GM19324 (cell line): ENCODE measurements at regions not wholly inside any gene's neighbourhood (a gene's known extent, or its start where the extent isn't known, plus 50 kb on each side); places are given as distances from the start of the nearest gene placed in this dataset.
"Not testable (repeated sequence)": the region's sequence is repeated elsewhere in the genome, so short reads cannot be mapped to it uniquely, and the experiment has no call there.

Source experiments
- ATAC-seq: cut with Tn5 transposase; IDR thresholded peaks from one replicate; pipeline ENCODE4 v1.9.1; 2021; ENCODE audit warnings: mild to moderate bottlenecking, moderate library complexity; ENCODE audit not compliant: unreplicated experiment, low FRiP score

DNA sequence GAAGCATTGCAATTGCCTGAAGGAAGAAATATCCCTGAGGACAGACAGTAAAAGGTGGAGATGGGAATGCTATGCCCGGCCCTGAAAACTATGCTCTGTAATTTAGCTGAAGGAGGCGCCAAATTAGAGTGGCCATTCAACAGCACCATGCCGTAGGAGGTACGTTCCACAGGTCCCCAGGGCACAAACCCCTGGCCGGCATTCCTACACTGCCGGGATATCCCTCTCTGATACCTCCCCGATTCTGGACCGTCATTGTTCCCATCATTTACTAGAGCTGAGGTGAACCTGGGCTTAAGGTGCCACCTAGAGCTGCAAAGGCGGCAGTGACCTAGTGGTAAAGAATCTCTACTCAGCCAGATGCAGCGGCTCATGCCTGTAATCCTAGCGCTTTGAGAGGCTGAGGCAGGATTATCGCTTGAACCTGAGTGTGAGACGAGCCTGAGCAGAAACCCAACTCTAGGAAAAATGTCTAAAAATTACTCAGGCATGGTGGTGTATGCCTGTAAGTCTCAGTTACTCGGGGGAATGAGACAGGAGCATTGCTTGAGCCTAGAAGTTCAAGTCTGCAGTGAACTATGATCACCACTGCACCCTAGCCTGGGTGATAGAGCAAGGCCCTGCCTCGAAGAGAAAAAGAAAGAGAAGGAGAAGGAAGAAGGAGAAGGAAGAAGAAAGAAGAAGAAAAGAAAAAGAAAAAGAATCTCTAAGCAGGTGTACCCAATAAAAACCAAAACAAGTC, 53.0 kb upstream of the TNKS2 start:
- ATAC-seq: no peak

DNA sequence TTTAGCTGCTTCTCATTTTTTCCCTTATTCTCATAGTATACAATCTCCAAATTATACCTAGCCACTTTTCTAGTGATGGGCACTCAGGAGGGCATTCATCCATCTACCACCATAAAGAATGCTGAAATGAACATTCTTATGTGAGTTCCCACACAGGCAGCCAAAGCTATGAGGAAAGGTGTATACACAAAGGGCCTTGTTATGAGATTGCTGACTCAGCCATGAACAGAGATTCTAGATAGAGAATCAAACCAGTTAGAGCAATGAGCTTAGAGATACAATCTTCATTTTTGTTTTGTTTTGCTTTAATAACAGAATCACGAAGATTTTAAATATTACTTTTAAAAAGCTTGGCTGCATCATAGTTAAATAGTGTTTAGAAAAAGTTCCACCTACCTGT, 54.8 kb upstream of the TNKS2 start:
- ATAC-seq: no peak

DNA sequence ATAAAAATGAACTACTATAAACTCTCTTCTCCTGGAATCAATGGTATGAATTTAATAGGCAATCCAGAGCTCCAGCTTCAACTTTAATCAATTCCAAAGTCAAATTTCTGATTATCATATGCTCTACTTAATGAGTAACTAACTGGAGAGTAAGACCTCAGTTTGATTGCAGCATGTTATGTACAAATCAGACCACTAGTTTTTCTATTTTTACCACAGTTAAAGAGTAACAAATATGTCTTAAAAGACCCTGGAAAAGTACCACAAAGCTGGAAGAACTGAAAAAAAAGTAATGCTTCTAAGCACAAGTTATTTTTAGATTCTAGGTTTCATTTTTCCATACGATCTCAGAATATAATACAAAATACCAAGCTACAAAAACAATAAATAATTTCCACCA, 56.0 kb upstream of the TNKS2 start:
- no peak for ATAC-seq

DNA sequence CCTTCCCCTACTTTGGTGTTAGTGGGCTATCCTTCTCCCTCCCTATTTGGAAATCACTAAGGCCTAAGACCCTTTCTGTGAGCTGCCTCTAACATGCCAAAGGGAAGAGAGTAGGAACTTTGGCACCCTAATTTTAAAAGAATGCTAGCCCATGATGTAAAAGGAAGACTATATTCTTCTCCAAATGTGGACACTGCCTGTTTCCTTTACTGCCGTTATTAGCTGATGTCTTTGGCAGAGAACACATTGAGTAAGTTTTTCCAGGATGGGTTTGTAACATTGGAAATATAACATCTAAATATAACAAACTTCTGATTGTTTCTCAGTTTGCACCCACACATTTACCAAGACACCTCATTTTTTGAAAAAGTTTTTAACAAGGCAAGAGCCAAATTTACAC, 56.9 kb upstream of the TNKS2 start:
- no peak for ATAC-seq

DNA sequence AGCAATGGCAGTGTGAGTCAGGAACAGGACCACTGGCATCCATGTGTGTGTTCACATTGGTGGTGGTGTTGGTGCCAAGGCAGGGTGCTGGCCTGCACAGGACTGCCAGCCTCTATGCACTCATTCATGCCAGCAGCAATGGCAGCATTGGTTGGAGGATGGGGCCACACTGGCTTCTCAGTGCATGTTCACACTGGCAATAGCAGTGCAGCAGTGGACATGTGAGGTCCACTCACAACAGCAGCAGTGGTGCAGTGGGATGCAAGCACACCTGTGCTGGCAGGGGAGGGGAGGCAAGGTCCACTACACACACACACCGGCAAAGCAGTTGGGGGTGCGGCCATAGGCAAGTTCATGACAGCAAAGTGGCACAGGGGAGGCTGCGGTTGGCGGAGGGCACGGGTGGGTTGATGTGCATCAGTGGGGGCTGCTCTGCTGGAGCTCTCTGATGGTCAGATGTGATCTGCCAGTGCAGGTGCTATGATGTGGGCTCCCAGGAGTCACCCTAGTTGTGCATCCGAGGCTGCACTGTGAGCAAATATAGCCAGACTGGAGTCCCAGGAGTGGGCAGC, 57.8 kb upstream of the TNKS2 start:
- no peak for ATAC-seq

DNA sequence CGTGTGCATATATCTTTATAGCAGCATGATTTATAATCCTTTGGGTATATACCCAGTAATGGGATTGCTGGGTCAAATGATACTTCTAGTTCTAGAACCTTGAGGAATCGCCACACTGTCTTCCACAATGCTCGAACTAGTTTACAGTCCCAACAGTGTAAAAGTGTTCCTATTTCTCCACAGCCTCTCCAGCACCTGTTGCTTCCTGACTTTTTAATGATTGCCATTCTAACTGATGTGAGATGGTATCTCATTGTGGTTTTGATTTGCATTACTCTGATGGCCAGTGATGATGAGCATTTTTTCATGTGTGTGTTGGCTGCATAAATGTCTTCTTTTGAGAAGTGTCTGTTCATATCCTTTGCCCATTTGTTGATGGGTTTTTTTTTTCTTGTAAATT, 66.0 kb upstream of the TNKS2 start:
- not testable (repeated sequence) for ATAC-seq

DNA sequence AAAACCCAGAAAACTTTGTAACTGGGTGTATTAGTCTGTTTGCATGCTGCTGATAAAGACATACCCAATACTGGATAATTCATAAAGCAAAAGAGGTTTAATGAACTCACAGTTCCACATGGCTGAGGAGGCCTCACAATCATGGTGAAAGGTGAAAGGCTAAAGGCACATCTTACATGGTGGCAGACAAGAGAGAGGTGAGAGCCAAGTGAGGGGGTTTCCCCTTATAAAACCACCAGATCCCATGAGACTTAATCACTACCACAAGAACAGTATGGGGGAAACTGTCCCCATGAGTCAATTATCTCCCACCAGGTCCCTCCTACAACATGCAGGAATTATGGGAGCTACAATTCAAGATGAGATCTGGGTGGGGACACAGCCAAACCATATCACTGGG, 68.9 kb upstream of the TNKS2 start:
- not testable (repeated sequence) for ATAC-seq

DNA sequence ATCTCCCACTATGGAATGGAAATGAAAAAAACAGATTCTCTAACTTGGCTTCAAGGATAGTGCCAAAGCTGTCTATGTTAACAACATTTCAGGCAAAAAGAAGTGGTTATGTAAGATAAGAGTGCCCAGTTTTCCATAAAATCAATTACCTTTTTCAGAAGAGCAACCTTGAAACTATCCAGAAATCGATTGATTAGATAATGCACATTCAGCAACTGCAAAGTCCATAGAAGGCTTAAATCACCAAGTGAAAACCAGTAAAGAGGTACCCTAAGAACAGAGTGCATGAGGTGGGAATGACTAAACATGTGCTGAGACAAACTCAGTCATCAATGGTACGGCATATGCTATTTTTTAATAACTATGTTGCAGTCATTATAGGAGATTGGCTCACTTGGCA, 71.9 kb upstream of the TNKS2 start:
- no peak for ATAC-seq

DNA sequence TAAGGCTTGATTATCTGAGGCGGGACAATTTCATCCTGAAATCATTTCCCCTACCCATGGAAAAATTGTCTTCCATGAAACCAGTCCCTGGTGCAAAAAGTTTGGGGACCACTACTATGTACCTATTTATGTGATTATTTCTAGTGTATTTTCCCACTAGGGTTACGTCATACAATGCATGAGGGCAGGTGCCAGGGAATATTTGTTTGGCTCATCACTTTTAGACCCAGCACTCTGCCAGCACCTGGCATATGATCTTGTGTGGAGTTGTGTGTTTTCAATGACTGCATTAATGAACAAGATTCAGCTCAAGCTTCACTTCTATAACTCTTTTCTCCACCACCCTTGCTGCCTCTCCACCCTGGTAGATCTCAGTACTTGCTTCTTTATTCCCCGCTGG, 73.3 kb upstream of the TNKS2 start:
- ATAC-seq: no peak

DNA sequence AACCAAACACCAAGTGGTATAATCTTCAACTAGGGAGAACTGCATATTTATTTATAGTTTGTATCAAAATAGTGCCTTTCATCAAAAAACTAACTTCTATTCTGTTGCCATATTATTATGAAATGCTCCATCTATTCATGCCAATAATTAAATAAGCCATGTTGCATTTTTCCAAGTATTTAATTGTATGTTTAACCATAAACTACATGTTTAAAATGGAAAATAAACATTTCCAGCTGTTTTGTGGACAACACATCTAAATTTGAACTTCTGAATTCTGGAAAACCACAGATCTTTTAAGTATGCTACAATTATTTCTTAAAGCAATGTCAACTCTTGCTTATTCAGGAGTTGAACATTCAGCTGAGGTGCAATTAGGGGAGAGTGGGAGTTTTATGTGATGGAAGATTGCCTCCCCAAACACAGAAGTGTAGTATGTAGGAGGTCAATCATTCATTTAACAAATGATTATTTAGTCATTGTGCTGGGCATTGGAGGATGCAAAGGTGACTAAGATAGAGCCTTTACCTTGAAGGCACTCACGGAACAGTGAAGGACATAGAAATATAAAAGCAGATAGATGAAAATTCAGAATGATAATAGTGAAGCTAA, 80.7 kb upstream of the PPP1R3C start:
- ATAC-seq: no peak

DNA sequence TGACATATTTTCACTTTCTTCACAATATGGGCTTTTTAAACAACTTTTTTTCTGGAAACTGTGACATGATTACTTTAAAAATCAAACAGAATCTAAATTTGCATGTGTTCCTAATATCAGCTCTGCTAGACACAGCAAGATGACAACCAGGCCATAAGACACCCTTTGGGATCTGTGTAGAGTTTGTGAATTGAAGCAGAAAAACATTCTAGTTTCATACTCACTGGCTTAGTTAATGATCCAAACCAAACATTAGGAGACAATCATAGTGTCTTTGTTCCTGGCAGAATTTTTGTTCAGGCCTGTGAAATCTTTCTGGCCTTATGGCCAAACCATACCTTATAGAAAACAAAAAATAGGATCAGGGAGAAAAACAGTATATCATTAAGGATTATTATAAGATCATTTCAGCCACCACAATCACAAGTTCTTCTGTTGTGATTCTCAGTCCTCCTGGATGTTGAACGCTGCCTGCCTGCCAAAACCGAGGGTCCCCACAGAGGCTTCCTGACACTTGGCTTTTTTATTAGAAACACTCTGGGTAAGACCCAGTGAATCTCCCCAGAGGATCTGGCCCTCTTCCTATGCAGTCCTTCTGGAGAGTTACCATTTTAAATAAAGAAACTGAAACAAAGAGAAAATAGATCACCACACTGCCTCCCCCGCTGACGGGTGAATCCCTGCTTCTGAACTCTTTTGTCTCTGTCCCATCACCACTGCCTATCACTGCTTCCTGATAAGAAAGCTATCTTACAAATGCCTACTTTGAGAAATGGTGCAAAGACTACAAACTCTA, 79.2 kb upstream of the PPP1R3C start:
- peak; percentile 60 for ATAC-seq

DNA sequence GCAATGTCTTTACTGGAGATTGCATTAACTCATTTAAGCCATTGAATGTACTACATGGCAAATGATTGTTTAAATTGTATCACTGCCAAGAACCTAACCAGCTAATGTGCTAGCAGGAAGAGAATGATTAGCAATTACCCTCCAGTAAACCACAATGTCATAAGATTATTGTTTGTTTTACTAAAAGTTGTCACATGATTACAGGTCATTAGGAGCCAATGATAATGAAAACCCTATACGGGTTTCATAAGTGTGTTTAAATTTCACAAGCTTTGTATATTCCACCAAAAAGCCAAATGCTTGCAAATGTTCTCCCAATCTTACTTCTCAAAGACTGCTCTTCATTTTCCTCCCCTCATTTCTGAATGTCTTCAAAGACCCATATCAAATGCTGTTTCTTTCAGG, 76.5 kb upstream of the PPP1R3C start:
- ATAC-seq: no peak

DNA sequence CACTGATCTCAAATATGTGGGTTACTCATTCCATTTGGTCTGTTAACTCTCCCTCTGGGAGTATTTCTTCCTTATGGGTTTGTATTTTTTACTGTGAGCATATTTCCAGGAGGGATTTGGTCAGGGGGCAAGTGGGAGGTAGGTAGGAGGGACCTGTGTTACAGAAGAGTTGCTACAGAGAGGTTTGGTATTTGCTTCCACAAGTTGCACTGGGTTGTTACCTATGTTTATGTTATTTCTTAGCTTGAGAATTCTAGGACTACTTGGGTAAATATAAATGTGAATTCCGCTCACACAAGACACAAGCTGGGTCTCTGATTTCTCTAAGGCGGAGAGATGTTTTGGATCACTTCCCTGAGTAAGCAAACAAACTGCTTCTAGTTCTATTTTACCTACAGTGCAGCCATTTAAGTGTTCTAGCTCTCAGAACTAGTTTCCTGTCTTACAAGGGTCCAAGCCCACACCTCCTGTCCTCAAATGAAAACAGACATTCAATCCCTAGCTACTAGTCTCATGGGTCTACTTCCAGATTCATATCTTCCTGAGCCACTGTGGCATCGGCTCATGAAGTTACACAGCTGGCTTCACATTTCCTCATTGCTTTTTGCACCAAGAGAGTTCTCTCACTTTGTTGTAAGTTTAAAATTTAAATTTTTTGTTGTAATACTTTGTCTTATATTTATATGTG, 75.4 kb upstream of the PPP1R3C start:
- ATAC-seq: no peak

DNA sequence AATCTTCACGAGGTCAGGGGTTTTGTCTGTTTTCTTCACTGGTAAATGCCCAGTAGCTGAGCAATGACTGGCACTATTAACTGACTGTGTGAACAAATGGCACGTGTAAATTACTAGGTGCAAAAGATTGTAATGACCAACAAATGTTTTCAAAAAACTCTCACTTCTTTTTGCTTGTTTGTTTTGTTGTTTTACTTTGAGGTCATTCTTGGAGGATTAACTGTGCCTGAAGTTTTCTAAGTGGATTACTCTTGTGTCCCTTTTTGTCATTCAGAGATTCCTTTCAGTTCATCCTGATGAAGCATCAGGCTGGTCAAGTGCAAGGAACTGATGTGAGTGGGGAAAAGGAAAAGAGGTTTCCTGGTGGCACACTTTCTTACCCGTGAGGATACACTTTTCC, 74.4 kb upstream of the PPP1R3C start:
- no peak for ATAC-seq

DNA sequence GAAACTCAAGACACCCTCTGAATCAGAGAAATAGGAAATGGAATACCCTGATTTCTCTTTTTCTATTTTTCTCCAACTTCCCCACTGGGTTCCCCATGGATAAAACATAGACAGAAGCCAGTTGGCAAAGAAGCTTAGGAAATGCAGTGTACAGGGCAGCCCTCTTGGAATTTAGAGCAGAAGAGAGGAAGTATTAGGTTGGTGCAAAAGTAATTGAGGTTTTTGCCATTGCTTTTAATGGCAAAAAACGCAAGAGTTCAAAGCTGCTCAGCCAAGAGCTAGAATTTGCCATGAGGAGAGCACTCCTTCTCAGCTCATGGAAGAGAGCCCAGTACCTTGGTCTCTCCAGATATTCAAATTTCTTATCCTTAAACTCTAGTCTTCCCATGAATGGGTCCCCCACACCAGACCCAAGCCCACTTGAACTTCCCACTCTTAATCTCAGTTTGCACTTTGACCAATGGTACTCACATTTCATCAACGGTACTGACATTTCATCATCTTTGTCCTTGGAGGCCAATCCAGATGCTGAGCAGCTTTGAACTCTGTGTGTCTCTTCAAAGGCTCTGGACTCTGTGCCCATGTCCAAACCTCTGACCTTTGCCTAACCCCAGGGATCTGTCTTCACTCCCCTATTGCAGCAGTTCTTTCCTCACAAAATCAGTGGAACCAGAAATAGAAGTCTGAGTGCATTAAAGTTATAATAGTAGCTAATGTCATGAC, 73.2 kb upstream of the PPP1R3C start:
- no peak for ATAC-seq

DNA sequence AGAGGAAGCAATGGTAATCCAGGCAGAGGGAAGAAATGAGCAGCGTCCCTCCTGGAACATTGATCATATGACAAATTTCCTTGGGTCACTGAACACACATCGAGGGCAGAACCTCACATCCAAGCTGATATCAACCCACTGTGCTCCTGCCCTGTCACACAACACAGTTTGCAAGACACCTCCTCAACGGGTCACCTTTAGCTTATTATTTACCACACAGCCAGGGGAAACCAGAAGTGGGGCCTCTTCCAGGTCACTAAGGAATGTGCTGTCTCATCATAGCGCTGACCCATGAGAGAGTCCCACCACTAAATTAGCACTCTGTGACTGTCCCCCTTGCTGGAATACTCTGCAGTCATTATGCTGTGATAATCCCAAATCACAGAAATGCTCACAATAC, 69.7 kb upstream of the PPP1R3C start:
- no peak for ATAC-seq

DNA sequence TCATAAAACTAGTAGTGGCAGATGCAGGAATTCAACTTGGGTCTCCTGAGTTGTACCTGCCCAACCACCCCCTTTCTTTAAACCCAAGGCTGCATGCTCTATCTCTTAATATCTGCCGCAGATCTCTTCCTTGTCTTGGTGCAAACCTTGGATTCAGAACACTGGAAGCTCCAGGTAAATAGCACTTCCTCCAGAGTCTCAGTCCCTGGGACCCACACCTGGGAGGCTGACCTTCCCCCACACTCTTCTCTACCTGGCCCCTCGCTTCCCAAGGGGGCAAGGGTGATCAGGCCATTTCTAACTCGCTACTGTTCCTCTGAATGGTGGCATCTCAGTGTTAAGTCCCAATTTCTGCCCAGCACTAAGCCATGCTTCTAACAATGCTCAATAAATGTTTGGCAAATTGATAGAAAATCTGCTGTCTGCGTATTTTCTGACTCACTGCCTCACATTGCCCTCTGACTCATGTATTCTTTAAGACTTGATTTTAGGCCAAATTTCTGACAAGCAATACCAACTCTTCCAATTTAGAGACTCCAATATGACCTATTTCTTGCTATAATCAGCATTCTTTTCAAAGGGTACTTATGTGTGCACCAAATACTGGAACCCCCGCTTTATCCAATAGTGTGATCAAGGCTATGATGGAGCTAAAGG, 68.0 kb upstream of the PPP1R3C start:
- no peak for ATAC-seq

DNA sequence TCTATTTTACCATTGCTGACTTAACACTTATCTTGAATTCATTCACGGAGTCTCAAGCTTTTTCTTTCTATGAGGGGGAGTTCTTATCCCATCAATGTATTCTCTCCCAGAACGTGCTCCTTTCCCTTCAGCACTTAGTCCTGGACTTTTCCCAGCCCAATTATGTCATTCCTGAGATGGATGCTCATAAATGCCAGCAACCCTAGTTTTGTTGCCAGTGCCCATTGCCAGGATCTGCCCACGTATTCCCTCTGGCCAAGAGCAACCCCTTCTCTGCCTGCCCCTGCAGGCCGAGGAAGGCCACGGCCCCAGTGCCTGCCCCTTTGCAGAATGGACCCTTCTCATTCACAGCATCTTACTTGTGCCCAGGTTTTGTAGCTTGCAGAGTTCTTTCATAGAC, 67.4 kb upstream of the PPP1R3C start:
- ATAC-seq: no peak

DNA sequence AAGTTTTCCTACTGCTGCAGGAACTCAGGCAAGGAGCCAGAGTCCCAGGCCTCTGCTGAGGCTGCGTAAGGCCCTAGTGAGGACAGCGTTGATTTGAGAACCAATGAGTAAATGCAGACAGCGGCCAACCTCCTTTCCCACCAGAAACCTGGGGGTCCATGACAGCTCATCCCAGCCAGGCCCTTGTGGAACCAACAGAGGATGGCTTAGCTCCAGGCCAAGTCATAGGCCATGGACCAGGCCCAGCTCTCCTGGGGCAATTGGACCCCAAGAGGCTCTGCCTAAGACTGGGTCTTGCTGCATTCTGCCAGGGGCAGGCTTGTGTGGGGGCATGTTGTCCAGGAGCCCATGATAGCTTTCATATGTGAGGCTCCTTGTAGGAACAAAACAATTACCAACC, 65.4 kb upstream of the PPP1R3C start:
- no peak for ATAC-seq
